PC-3 (cell line): ENCODE measurements at regions not wholly inside any gene's neighbourhood (a gene's known extent, or its start where the extent isn't known, plus 50 kb on each side); places are given as distances from the start of the nearest gene placed in this dataset.

Experiments
- ATAC-seq: fragments of 200-7000 bp; cut with Tn5 transposase; 2 replicates; pipeline ENCODE4 v1.9.1; 2020; ENCODE audit warnings: mild to moderate bottlenecking, moderate library complexity
- BruUV-seq: library from RNA; stranded (reverse); fragments of 400-500 nt; replicated peaks from 2 replicates; lab custom pipeline; 2021; lab: Mats Ljungman, UMichigan
- CTCF ChIA-PET: fragments of 300-600 bp; sonication (Branson Sonifier 250); formaldehyde crosslinking; loops from one replicate; lab custom pipeline; 2022; ENCODE audit warnings: antibody characterized with exemption; lab: Charles Lee
- POLR2A ChIA-PET: fragments of 300-600 bp; sonication (Branson Sonifier 250); formaldehyde crosslinking; loops from one replicate; lab custom pipeline; 2022; ENCODE audit warnings: antibody characterized with exemption; ENCODE audit not compliant: unreplicated experiment; lab: Charles Lee
- DNase-seq: peaks from one replicate; pipeline ENCODE4 v3.0.0-alpha.2; 2015
- H2AFZ ChIP-seq: fragments of 300-600 bp; sonication (generic); 2 replicates; pipeline ENCODE4 v1.6.0; 2016; ENCODE audit warnings: antibody characterized with exemption, low read length
- H3F3A ChIP-seq: fragments of 300-600 bp; sonication (generic); one replicate; pipeline ENCODE4 v1.6.0; 2017; ENCODE audit warnings: antibody characterized with exemption, low read length, control low read depth, mild to moderate bottlenecking; ENCODE audit not compliant: unreplicated experiment
- H3K27ac ChIP-seq: fragments of 300-600 bp; sonication (generic); 2 replicates; pipeline ENCODE4 v1.5.1; 2016; ENCODE audit warnings: mild to moderate bottlenecking, low read length
- H3K27me3 ChIP-seq: fragments of 300-600 bp; sonication (generic); 2 replicates; pipeline ENCODE4 v1.6.1; 2016; ENCODE audit warnings: low read length, mixed read lengths
- H3K36me3 ChIP-seq: fragments of 300-600 bp; sonication (generic); 2 replicates; pipeline ENCODE4 v1.6.1; 2016; ENCODE audit warnings: low read depth, mixed run types, low read length, mixed read lengths
- H3K4me1 ChIP-seq: fragments of 300-600 bp; sonication (generic); 2 replicates; pipeline ENCODE4 v1.5.1; 2016; ENCODE audit warnings: low read length; ENCODE audit not compliant: insufficient read depth
- H3K4me2 ChIP-seq: fragments of 300-600 bp; sonication (generic); 2 replicates; pipeline ENCODE4 v1.6.0; 2016; ENCODE audit warnings: low read length
- H3K4me3 ChIP-seq: fragments of 300-600 bp; sonication (generic); 2 replicates; pipeline ENCODE4 v1.5.1; 2016; ENCODE audit warnings: mild to moderate bottlenecking, low read length, mixed read lengths
- H3K79me2 ChIP-seq: fragments of 300-600 bp; sonication (generic); 2 replicates; pipeline ENCODE4 v1.6.1; 2017; ENCODE audit warnings: low read length, mixed read lengths
- H3K9ac ChIP-seq: fragments of 300-600 bp; sonication (generic); 2 replicates; pipeline ENCODE4 v1.6.0; 2016; ENCODE audit warnings: mild to moderate bottlenecking, low read length
- H3K9me2 ChIP-seq: fragments of 300-600 bp; sonication (generic); replicated peaks from 2 replicates; pipeline ENCODE4 v1.6.1; 2016; ENCODE audit warnings: mixed run types, low read length, mixed read lengths
- H3K9me3 ChIP-seq: fragments of 300-600 bp; sonication (generic); 2 replicates; pipeline ENCODE4 v1.6.1; 2016; ENCODE audit warnings: low read length, mixed read lengths
- H4K20me1 ChIP-seq: fragments of 300-600 bp; sonication (generic); 2 replicates; pipeline ENCODE4 v1.6.1; 2016; ENCODE audit warnings: low read length, mixed read lengths
- EZH2 ChIP-seq: fragments of 300-600 bp; sonication (generic); IDR thresholded peaks from one replicate; pipeline ENCODE4 v1.6.1; 2017; ENCODE audit warnings: antibody characterized with exemption, mild to moderate bottlenecking, low read length; ENCODE audit not compliant: unreplicated experiment
- EZH2phosphoT487 ChIP-seq: fragments of 300-600 bp; sonication (generic); IDR thresholded peaks from 2 replicates; pipeline ENCODE4 v1.6.1; 2018; ENCODE audit warnings: mild to moderate bottlenecking, antibody characterized with exemption, low read length, borderline replicate concordance
- intact Hi-C: fragments of 100-400 bp; cut with micrococcal nuclease; formaldehyde crosslinking; loops from 2 replicates; pipeline ENCODE4 v1.9.0; 2023
- TF ChIP-seq, protein P1 (sequence below): fragments of 300-600 bp; sonication (generic); conservative IDR thresholded peaks from 2 replicates; pipeline ENCODE4 v1.5.1; 2017; ENCODE audit warnings: antibody characterized with exemption, low read depth, mild to moderate bottlenecking, low read length

DNA sequence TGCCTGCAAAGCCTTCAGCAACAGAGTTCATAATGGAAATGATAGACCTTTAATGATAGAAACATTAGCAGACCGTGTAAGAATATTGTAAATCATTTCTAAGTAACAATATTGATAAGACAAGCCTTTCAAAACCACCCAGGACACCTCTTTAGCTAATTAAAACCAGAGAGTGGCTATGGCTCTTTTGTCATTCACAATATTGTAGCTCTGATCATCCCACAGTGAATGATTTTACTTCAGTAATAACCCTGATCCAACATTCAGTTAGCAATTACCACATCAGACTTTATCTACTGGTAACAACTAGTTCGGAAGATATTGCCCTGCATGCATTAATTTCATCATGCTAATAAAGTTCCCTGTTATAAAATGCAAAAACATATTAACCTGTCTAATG, 432.6 kb downstream of the DTWD2 start:
- Histone ChIP-seq H3K4me2 (no peak overlapping the region), H3K27ac (no peak overlapping the region), H3F3A (no peaks in the 10 kb centered on the region), H3K9me3 (no peaks in the 10 kb centered on the region), H3K27me3 (no peaks in the 10 kb centered on the region), H4K20me1 (no peaks in the 10 kb centered on the region), H3K9me2 (no peaks in the 10 kb centered on the region), H3K4me1 (no peaks in the 10 kb centered on the region), H3K4me3 (no peak overlapping the region), H2AFZ (no peak overlapping the region), H3K9ac (no peak overlapping the region), H3K36me3 (no peaks in the 10 kb centered on the region), H3K79me2 (no peaks in the 10 kb centered on the region)
- CTCF ChIA-PET = no interaction called here
- no peak for TF ChIP-seq EZH2
- TF ChIP-seq, protein P1, sequence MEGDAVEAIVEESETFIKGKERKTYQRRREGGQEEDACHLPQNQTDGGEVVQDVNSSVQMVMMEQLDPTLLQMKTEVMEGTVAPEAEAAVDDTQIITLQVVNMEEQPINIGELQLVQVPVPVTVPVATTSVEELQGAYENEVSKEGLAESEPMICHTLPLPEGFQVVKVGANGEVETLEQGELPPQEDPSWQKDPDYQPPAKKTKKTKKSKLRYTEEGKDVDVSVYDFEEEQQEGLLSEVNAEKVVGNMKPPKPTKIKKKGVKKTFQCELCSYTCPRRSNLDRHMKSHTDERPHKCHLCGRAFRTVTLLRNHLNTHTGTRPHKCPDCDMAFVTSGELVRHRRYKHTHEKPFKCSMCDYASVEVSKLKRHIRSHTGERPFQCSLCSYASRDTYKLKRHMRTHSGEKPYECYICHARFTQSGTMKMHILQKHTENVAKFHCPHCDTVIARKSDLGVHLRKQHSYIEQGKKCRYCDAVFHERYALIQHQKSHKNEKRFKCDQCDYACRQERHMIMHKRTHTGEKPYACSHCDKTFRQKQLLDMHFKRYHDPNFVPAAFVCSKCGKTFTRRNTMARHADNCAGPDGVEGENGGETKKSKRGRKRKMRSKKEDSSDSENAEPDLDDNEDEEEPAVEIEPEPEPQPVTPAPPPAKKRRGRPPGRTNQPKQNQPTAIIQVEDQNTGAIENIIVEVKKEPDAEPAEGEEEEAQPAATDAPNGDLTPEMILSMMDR = no peak
- no peak for TF ChIP-seq EZH2phosphoT487
- BruUV-seq = no TSS peak
- ATAC-seq (no peak), DNase-seq (no peak)
- intact Hi-C loops = no loop called here
- POLR2A ChIA-PET = no interaction called here

DNA sequence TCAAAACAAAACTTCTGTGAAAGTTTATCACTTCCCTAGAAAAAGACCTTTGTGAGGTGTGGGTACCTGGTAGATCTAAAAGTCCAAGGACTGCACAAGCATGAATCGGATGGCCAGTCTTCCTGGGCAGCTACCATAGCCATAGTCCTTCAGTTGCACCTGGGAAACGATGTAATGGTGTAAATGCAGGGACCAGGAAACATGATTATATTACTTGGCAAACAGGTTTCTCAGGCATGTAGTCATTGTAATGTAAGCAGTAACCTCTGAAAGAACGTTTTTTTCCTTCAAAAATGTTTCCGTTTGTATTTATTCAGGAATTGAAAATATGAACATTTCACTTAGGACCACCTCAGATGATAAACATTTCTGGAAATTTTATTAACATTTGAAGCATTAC, 433.4 kb downstream of the DTWD2 start:
- no TSS peak for BruUV-seq
- no peak overlapping the region for H3K27ac ChIP-seq
- H3K36me3 ChIP-seq = no peaks in the 10 kb centered on the region
- H3K9ac ChIP-seq = no peak overlapping the region
- H3F3A ChIP-seq = no peaks in the 10 kb centered on the region
- intact Hi-C loops = no loop called here
- no peaks in the 10 kb centered on the region for H3K27me3 ChIP-seq
- TF ChIP-seq EZH2 (no peak), EZH2phosphoT487 (no peak)
- TF ChIP-seq, protein P1 = no peak
- ATAC-seq (no peak), DNase-seq (no peak)
- H3K9me2 ChIP-seq = no peaks in the 10 kb centered on the region
- H3K4me1 ChIP-seq = no peaks in the 10 kb centered on the region
- no peak overlapping the region for H2AFZ ChIP-seq
- ChIA-PET POLR2A (no interaction called here), CTCF (no interaction called here)
- no peaks in the 10 kb centered on the region for H4K20me1 ChIP-seq
- no peak overlapping the region for H3K4me2 ChIP-seq
- H3K79me2 ChIP-seq = no peaks in the 10 kb centered on the region
- H3K4me3 ChIP-seq = no peak overlapping the region
- no peaks in the 10 kb centered on the region for H3K9me3 ChIP-seq

DNA sequence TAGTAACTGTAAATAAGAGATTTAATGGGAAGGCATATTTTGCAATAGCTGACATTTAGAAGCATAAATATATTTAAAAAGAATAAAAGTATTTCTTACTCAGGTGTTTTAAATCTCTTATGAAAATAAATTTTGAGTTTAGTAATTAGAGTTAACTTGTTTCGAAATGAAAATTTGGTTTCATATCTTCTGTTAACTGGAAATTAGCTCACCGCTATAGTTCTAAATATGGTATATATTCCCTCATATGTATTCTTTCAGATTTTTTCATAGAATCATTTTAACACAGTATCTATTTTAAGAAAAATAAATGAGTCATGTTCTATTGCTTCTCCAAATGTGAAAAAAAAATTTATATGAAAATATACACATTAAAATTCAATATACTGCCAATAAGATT, 434.1 kb downstream of the DTWD2 start:
- Histone ChIP-seq H3K36me3 (no peaks in the 10 kb centered on the region), H2AFZ (no peak overlapping the region), H3K4me3 (no peak overlapping the region), H4K20me1 (no peaks in the 10 kb centered on the region), H3K9me2 (no peaks in the 10 kb centered on the region), H3K27ac (no peak overlapping the region), H3K4me1 (no peaks in the 10 kb centered on the region), H3K9ac (no peak overlapping the region), H3K27me3 (no peaks in the 10 kb centered on the region), H3K4me2 (no peak overlapping the region), H3F3A (no peaks in the 10 kb centered on the region), H3K79me2 (no peaks in the 10 kb centered on the region), H3K9me3 (no peaks in the 10 kb centered on the region)
- BruUV-seq = no TSS peak
- ATAC-seq = no peak
- POLR2A ChIA-PET = no interaction called here
- intact Hi-C loops = no loop called here
- TF ChIP-seq, protein P1 = no peak
- TF ChIP-seq EZH2 = no peak
- no peak for TF ChIP-seq EZH2phosphoT487
- no peak for DNase-seq
- CTCF ChIA-PET = no interaction called here
